ENCODE measurements at regions not wholly inside any gene's neighbourhood (a gene's known extent, or its start where the extent isn't known, plus 50 kb on each side); places are given as distances from the start of the nearest gene placed in this dataset.

- TF ChIP-seq REST (IDR thresholded peaks at IDR 0.05; ENCODE audit: low read depth), result no peak
- TF ChIP-seq, protein P1, sequence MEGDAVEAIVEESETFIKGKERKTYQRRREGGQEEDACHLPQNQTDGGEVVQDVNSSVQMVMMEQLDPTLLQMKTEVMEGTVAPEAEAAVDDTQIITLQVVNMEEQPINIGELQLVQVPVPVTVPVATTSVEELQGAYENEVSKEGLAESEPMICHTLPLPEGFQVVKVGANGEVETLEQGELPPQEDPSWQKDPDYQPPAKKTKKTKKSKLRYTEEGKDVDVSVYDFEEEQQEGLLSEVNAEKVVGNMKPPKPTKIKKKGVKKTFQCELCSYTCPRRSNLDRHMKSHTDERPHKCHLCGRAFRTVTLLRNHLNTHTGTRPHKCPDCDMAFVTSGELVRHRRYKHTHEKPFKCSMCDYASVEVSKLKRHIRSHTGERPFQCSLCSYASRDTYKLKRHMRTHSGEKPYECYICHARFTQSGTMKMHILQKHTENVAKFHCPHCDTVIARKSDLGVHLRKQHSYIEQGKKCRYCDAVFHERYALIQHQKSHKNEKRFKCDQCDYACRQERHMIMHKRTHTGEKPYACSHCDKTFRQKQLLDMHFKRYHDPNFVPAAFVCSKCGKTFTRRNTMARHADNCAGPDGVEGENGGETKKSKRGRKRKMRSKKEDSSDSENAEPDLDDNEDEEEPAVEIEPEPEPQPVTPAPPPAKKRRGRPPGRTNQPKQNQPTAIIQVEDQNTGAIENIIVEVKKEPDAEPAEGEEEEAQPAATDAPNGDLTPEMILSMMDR (IDR thresholded peaks at IDR 0.05 in 2 of 3, conservative IDR thresholded peaks at IDR 0.05 in 1 of 3; ENCODE audit: borderline replicate concordance in 1 of 3, insufficient read depth in 1 of 3, low read depth in 2 of 3, low read length in 2 of 3), result no peak
Observed at GRCh38 chr10:78406648-78407008, 373.0 kb downstream of the RPS24 start.

Measured in HCT116 (cell line).